Chondrocyte (in vitro differentiated cells): ENCODE measurements at regions not wholly inside any gene's neighbourhood (a gene's known extent, or its start where the extent isn't known, plus 50 kb on each side); places are given as distances from the start of the nearest gene placed in this dataset.

Source experiments
- DNase-seq: peaks from one replicate; pipeline ENCODE4 v3.0.0; 2021; ENCODE audit warnings: mixed read lengths, low spot score
- H3K27ac Mint-ChIP-seq: one replicate; pipeline ENCODE4 v1.8.0; 2021; ENCODE audit warnings: mild to moderate bottlenecking, moderate library complexity, mixed read lengths; ENCODE audit not compliant: unreplicated experiment
- H3K27me3 Mint-ChIP-seq: 2 replicates; pipeline ENCODE4 v1.8.0; 2021; ENCODE audit warnings: low read depth, mixed read lengths
- H3K36me3 Mint-ChIP-seq: 2 replicates; pipeline ENCODE4 v1.8.0; 2021; ENCODE audit warnings: low read depth, mixed read lengths
- H3K4me1 Mint-ChIP-seq: 2 replicates; pipeline ENCODE4 v1.8.0; 2021; ENCODE audit warnings: low read depth, mild to moderate bottlenecking, mixed read lengths
- H3K4me3 Mint-ChIP-seq: one replicate; pipeline ENCODE4 v1.8.0; 2021; ENCODE audit warnings: mild to moderate bottlenecking, moderate library complexity, mixed read lengths; ENCODE audit not compliant: unreplicated experiment
- H3K9me3 Mint-ChIP-seq: 2 replicates; pipeline ENCODE4 v1.8.0; 2021; ENCODE audit warnings: low read depth, mixed read lengths
- TF ChIP-seq, protein P1 (sequence below): fragments of 200-600 bp; sonication (generic); IDR thresholded peaks from 2 replicates; pipeline ENCODE4 v1.5.0; 2021; ENCODE audit warnings: antibody characterized with exemption, mild to moderate bottlenecking, moderate library complexity

DNA sequence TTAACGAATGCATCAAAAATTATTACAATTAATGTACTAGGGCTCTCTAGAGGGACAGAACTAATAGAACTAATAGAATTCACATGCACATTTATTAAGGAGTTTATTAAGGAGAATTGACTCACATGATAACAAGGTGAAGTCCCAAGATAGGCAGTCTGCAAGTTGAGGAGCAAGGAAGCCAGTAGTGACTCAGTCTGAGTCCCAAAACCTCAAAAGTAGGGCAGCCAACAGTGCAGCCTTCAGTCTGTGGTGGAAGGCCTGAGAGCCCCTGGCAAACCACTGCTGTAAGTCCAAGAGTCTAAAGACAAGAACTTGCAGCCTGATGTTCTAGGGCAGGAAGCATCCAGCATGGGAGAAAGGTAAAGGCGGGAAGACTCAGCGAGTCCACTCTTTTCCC lies 633.8 kb downstream of the SEMA5A start:
- no peak for DNase-seq
- Mint-ChIP-seq H3K36me3 (no peaks in the 10 kb centered on the region), H3K4me1 (peaks cover 9% of the 10 kb centered on the region), H3K4me3 (no peak overlapping the region), H3K9me3 (peaks cover 5% of the 10 kb centered on the region), H3K27ac (no peak overlapping the region), H3K27me3 (no peaks in the 10 kb centered on the region)
- TF ChIP-seq, protein P1, sequence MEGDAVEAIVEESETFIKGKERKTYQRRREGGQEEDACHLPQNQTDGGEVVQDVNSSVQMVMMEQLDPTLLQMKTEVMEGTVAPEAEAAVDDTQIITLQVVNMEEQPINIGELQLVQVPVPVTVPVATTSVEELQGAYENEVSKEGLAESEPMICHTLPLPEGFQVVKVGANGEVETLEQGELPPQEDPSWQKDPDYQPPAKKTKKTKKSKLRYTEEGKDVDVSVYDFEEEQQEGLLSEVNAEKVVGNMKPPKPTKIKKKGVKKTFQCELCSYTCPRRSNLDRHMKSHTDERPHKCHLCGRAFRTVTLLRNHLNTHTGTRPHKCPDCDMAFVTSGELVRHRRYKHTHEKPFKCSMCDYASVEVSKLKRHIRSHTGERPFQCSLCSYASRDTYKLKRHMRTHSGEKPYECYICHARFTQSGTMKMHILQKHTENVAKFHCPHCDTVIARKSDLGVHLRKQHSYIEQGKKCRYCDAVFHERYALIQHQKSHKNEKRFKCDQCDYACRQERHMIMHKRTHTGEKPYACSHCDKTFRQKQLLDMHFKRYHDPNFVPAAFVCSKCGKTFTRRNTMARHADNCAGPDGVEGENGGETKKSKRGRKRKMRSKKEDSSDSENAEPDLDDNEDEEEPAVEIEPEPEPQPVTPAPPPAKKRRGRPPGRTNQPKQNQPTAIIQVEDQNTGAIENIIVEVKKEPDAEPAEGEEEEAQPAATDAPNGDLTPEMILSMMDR, result no peak

DNA sequence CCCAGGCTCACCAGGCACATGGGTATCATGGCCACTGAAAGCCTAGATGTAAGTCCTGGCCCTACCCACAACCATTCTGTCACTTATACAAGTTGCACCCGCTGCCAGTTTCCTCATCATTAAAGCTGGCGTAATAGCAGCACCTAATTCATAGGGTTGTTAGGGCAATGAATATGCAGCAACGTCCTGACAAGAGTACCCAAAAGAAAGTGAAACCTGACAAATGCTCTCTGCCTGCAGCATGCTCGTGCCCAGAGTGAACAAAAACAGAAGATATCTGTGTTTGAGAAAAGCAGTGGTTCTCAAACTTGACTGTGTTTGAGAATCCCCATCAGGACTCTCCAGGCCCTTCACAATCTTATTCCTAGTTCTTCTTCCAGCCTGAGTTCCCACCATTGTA lies 632.4 kb downstream of the SEMA5A start:
- no peaks in the 10 kb centered on the region for H3K4me1 Mint-ChIP-seq
- no peaks in the 10 kb centered on the region for H3K27me3 Mint-ChIP-seq
- DNase-seq, result no peak
- H3K9me3 Mint-ChIP-seq, result peaks cover 5% of the 10 kb centered on the region
- no peak overlapping the region for H3K27ac Mint-ChIP-seq
- no peaks in the 10 kb centered on the region for H3K36me3 Mint-ChIP-seq
- no peak overlapping the region for H3K4me3 Mint-ChIP-seq
- TF ChIP-seq, protein P1, result no peak

DNA sequence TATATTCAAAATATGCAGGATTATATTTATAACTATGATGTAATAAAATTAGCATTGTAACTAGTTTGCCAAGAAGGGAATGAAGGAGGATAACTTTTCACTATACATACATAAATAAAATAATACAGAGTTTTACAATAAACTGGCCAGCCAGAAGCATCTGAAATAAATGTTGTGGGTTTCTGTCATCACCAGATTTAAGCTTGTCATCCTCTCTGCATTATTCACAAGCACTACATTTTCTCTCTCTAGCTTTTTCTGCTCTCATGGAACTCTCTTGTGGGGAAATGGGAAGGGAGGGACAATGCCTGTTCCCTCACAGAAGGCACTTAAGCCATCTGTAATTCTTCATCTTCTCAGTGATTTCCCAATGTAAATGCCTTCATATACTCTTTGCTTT lies 626.8 kb downstream of the SEMA5A start:
- H3K4me3 Mint-ChIP-seq, result no peak overlapping the region
- no peaks in the 10 kb centered on the region for H3K27me3 Mint-ChIP-seq
- H3K4me1 Mint-ChIP-seq, result no peaks in the 10 kb centered on the region
- H3K36me3 Mint-ChIP-seq, result peaks cover 3% of the 10 kb centered on the region
- TF ChIP-seq, protein P1, result no peak
- no peak for DNase-seq
- peaks cover 9% of the 10 kb centered on the region for H3K9me3 Mint-ChIP-seq
- no peak overlapping the region for H3K27ac Mint-ChIP-seq

DNA sequence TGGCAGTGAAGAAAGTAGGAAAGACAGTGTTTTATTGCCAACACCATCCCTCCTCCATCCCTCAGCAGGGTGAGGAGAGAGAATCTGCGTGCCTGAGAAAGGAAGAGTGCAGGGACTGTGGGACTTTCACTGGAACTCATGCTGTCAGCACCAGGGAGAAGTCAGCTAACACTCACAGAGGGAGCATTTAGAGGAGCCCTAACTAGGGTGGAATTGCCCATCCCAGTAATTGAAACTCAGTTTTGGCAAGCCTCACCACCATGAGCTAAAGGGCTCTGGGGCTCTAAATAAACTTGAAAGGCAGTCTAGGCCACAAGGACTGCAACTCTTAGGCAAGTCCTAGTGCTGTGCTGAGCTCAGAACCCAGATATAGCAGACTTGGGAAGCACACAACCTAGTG lies 622.3 kb downstream of the SEMA5A start:
- Mint-ChIP-seq H3K9me3 (peaks cover 11% of the 10 kb centered on the region), H3K4me1 (no peaks in the 10 kb centered on the region), H3K36me3 (peaks cover 4% of the 10 kb centered on the region), H3K27me3 (no peaks in the 10 kb centered on the region), H3K4me3 (no peak overlapping the region), H3K27ac (no peak overlapping the region)
- TF ChIP-seq, protein P1, result no peak
- no peak for DNase-seq

DNA sequence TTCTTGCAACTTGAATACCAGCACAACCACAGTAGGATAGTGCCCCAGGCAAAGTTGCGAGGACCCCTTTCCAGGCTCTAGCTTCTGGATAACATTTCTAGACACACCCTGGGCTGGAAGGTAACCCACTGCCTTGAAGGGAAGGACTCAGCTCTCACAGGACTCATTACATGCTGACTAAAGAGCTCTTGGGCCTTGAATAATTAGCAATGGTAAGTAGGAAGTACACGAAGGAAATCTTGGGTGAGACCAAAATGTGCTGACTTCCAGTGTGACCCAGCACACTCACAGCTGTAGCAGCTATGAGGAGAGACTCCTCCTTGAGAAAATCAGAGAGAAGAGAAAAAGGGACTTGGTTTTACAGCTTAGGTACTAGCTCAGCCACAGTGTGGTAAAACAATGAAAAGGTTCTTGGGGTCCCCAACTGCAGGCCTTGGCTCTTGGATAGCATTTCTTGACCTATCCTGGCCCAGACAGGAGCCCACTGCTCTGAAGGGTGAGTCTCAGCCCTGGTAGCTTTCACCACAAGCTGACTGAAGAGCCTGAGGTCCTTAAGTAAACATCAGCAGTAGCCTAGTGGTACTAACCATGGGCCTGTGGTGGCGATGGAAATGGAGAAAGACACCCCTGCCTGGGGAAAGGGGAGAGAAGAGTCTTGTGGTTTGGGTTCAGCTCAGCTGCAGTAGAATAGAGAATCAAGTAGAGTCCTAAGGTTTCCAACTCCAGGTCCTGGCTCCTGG lies 621.7 kb downstream of the SEMA5A start:
- Mint-ChIP-seq H3K4me3 (no peak overlapping the region), H3K27ac (no peak overlapping the region), H3K36me3 (peaks cover 4% of the 10 kb centered on the region), H3K9me3 (peaks cover 11% of the 10 kb centered on the region), H3K4me1 (no peaks in the 10 kb centered on the region), H3K27me3 (no peaks in the 10 kb centered on the region)
- TF ChIP-seq, protein P1, result no peak
- no peak for DNase-seq
